ENCODE measurements at regions not wholly inside any gene's neighbourhood (a gene's known extent, or its start where the extent isn't known, plus 50 kb on each side); places are given as distances from the start of the nearest gene placed in this dataset.
A peak's percentile ranks its signal among the peaks of the same experiment; 100 is the strongest.

GRCh38 chr21:32842146-32842545 is 70.6 kb upstream of the PAXBP1 start:
- TF ChIP-seq CTCF (IDR thresholded peaks at IDR 0.05; ENCODE audit: insufficient read depth, low read length): no peak
- DNase-seq (ENCODE audit: low read depth): no peak
- no peak overlapping the region for H3K4me3 ChIP-seq (ENCODE audit: low read depth, low read length)

GRCh38 chr21:32843561-32843960 is 72.0 kb upstream of the PAXBP1 start:
- DNase-seq (ENCODE audit: low read depth): no peak
- H3K4me3 ChIP-seq (ENCODE audit: low read depth, low read length): no peak overlapping the region
- TF ChIP-seq CTCF (IDR thresholded peaks at IDR 0.05; ENCODE audit: insufficient read depth, low read length): no peak

GRCh38 chr21:32844076-32844475 is 72.5 kb upstream of the PAXBP1 start:
- no peak overlapping the region for H3K4me3 ChIP-seq (ENCODE audit: low read depth, low read length)
- no peak for TF ChIP-seq CTCF (IDR thresholded peaks at IDR 0.05; ENCODE audit: insufficient read depth, low read length)
- DNase-seq (ENCODE audit: low read depth): no peak

- H3K4me3 ChIP-seq (ENCODE audit: low read depth, low read length): no peak overlapping the region
- TF ChIP-seq CTCF (IDR thresholded peaks at IDR 0.05; ENCODE audit: insufficient read depth, low read length): peak; percentile 18
- DNase-seq (ENCODE audit: low read depth): peak; percentile 74
Observed at GRCh38 chr21:32844653-32845436, 73.3 kb upstream of the PAXBP1 start.

GRCh38 chr21:32858628-32859027 is 87.1 kb upstream of the PAXBP1 start:
- H3K4me3 ChIP-seq (ENCODE audit: low read depth, low read length): no peak overlapping the region
- no peak for DNase-seq (ENCODE audit: low read depth)
- no peak for TF ChIP-seq CTCF (IDR thresholded peaks at IDR 0.05; ENCODE audit: insufficient read depth, low read length)

GRCh38 chr21:32860399-32860798 is 88.8 kb upstream of the PAXBP1 start:
- H3K4me3 ChIP-seq (ENCODE audit: low read depth, low read length): no peak overlapping the region
- DNase-seq (ENCODE audit: low read depth): no peak

More at GRCh38 chr21:32860399-32860798, 88.8 kb upstream of the PAXBP1 start:
- TF ChIP-seq CTCF (IDR thresholded peaks at IDR 0.05; ENCODE audit: insufficient read depth, low read length): no peak

All from fibroblast of the aortic adventitia (primary cell).